ENCODE measurements at regions not wholly inside any gene's neighbourhood (a gene's known extent, or its start where the extent isn't known, plus 50 kb on each side); places are given as distances from the start of the nearest gene placed in this dataset.

GRCh38 chr12:126554625-126555024 lies 1489.4 kb downstream of the AACS start:
- intact Hi-C loops (cut with DNase I) = no loop called here
- no peaks in the 10 kb centered on the region for H3K36me3 ChIP-seq
- no peak for TF ChIP-seq POLR2A (IDR thresholded peaks at IDR 0.05)
- TF ChIP-seq CTCF (IDR thresholded peaks at IDR 0.05) = no peak
- H3K4me3 ChIP-seq = no peak overlapping the region
- no peaks in the 10 kb centered on the region for H3K9me3 ChIP-seq
- DNase-seq = no peak
- H3K27ac ChIP-seq = no peak overlapping the region
- H3K27me3 ChIP-seq = no peaks in the 10 kb centered on the region
- 74 to 81% methylated on average over 6 to 7 of the region's 7 CpGs for WGBS, 2 donors
- H3K4me1 ChIP-seq = no peaks in the 10 kb centered on the region

GRCh38 chr12:126557659-126558058 lies 1492.4 kb downstream of the AACS start:
- Histone ChIP-seq H3K9me3 (no peaks in the 10 kb centered on the region), H3K27me3 (peaks cover 0 to 4% (median 0%) of the 10 kb centered on the region in 4 donors), H3K4me1 (no peaks in the 10 kb centered on the region), H3K4me3 (no peak overlapping the region), H3K27ac (no peak overlapping the region), H3K36me3 (no peaks in the 10 kb centered on the region)
- DNase-seq = no peak
- intact Hi-C loops (cut with DNase I) = no loop called here
- TF ChIP-seq POLR2A (IDR thresholded peaks at IDR 0.05) = no peak
- no peak for TF ChIP-seq CTCF (IDR thresholded peaks at IDR 0.05)
- WGBS, 2 donors = 70 to 75% methylated on average over 5 of the region's 5 CpGs

GRCh38 chr12:126558219-126558618 lies 1493.0 kb downstream of the AACS start:
- Histone ChIP-seq H3K27me3 (peaks cover 0 to 4% (median 0%) of the 10 kb centered on the region in 4 donors), H3K4me1 (no peaks in the 10 kb centered on the region), H3K9me3 (no peaks in the 10 kb centered on the region), H3K27ac (no peak overlapping the region), H3K4me3 (no peak overlapping the region), H3K36me3 (no peaks in the 10 kb centered on the region)
- WGBS, 2 donors = 40 to 45% methylated on average over 2 of the region's 2 CpGs
- intact Hi-C loops (cut with DNase I) = no loop called here
- TF ChIP-seq POLR2A (IDR thresholded peaks at IDR 0.05) (no peak), CTCF (IDR thresholded peaks at IDR 0.05) (no peak)
- DNase-seq = no peak

- H3K27me3 ChIP-seq = peaks cover 0 to 4% (median 0%) of the 10 kb centered on the region in 4 donors
- H3K4me1 ChIP-seq = no peaks in the 10 kb centered on the region
- no peak for DNase-seq
- H3K4me3 ChIP-seq = no peak overlapping the region
- H3K36me3 ChIP-seq = no peaks in the 10 kb centered on the region
- no peaks in the 10 kb centered on the region for H3K9me3 ChIP-seq
- H3K27ac ChIP-seq = no peak overlapping the region
- TF ChIP-seq CTCF (IDR thresholded peaks at IDR 0.05) (no peak), POLR2A (IDR thresholded peaks at IDR 0.05) (no peak)
- 71 to 72% methylated on average over 3 of the region's 3 CpGs for WGBS, 2 donors
- intact Hi-C loops (cut with DNase I) = no loop called here
Observed at GRCh38 chr12:126558810-126559209, 1493.6 kb downstream of the AACS start.

GRCh38 chr12:126567016-126567415 lies 1501.8 kb downstream of the AACS start:
- no peak overlapping the region for H3K27ac ChIP-seq
- no peaks in the 10 kb centered on the region for H3K4me1 ChIP-seq
- no peak overlapping the region for H3K4me3 ChIP-seq
- TF ChIP-seq POLR2A (IDR thresholded peaks at IDR 0.05) = no peak
- no peak for TF ChIP-seq CTCF (IDR thresholded peaks at IDR 0.05)
- H3K36me3 ChIP-seq = no peaks in the 10 kb centered on the region
- WGBS, 2 donors = no CpG with 5 or more reads among the region's 18 CpGs
- no peaks in the 10 kb centered on the region for H3K27me3 ChIP-seq
- intact Hi-C loops (cut with DNase I) = no loop called here
- H3K9me3 ChIP-seq = no peaks in the 10 kb centered on the region
- no peak for DNase-seq
